ENCODE measurements at regions not wholly inside any gene's neighbourhood (a gene's known extent, or its start where the extent isn't known, plus 50 kb on each side); places are given as distances from the start of the nearest gene placed in this dataset.

DNA sequence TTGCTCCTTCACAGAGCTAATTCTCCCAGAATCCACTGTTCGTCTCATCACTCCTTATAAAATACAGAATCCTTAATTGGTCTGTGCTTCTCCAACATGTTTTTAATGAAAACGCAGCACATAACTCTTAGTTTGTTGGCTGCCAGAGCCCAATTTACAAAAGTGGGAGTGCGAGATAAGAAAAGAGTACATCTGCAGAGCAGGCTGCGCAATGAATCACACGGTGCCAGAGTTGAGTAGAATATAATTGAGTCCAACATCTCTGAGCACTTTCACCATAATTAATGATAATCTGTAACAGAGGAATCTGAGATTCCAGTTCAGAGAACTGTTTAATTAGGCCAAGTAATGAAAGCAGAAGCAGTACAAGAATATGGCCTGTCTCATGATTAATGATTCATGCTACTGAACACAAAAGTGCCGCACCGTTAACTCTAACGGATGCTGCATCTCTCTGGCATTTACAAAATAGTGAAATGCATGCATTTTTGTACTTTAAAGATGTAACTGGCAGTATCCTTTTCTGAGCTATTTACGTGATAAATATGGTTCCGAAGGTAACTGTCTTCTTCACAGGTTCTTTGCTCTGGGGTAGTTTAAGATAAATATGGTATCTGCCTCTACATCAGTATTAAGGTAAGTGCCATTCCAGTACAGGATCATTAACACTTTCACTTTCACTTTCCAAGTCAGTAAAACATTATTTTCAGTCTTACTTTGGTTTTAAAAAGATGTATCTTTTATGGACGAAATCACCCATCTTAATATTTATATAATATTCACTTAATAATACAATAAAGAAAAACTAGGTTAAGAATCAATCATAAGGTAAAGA is 785.6 kb downstream of the NR4A2 start:
- TF ChIP-seq, protein P1, sequence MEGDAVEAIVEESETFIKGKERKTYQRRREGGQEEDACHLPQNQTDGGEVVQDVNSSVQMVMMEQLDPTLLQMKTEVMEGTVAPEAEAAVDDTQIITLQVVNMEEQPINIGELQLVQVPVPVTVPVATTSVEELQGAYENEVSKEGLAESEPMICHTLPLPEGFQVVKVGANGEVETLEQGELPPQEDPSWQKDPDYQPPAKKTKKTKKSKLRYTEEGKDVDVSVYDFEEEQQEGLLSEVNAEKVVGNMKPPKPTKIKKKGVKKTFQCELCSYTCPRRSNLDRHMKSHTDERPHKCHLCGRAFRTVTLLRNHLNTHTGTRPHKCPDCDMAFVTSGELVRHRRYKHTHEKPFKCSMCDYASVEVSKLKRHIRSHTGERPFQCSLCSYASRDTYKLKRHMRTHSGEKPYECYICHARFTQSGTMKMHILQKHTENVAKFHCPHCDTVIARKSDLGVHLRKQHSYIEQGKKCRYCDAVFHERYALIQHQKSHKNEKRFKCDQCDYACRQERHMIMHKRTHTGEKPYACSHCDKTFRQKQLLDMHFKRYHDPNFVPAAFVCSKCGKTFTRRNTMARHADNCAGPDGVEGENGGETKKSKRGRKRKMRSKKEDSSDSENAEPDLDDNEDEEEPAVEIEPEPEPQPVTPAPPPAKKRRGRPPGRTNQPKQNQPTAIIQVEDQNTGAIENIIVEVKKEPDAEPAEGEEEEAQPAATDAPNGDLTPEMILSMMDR (conservative IDR thresholded peaks at IDR 0.05; ENCODE audit: low read length) = no peak
- TF ChIP-seq EZH2phosphoT487 (IDR thresholded peaks at IDR 0.05; ENCODE audit: borderline replicate concordance) = no peak
